OCI-LY1 (cell line): ENCODE measurements at regions not wholly inside any gene's neighbourhood (a gene's known extent, or its start where the extent isn't known, plus 50 kb on each side); places are given as distances from the start of the nearest gene placed in this dataset.

ENCODE experiments used
- H2AFZ ChIP-seq: fragments of 200-600 bp; sonication (generic), shearing (Covaris generic); 2 replicates; pipeline ENCODE4 v1.6.0; 2014; ENCODE audit warnings: antibody characterized with exemption, mild to moderate bottlenecking, low read length
- H3F3A ChIP-seq: fragments of 200-600 bp; sonication (generic), shearing (Covaris generic); 2 replicates; pipeline ENCODE4 v1.6.0; 2014; ENCODE audit warnings: mild to moderate bottlenecking, antibody characterized with exemption, low read length, moderate library complexity; ENCODE audit not compliant: insufficient read depth
- H3K27ac ChIP-seq: fragments of 200-600 bp; sonication (generic); 2 replicates; pipeline ENCODE4 v1.5.1; 2014; ENCODE audit warnings: low read length, mixed run types, mild to moderate bottlenecking, low read depth; ENCODE audit not compliant: poor library complexity, severe bottlenecking
- H3K27me3 ChIP-seq: fragments of 200-600 bp; sonication (generic); 2 replicates; pipeline ENCODE4 v1.6.0; 2014; ENCODE audit warnings: antibody characterized with exemption, mild to moderate bottlenecking, low read length, moderate library complexity; ENCODE audit not compliant: insufficient read depth
- H3K36me3 ChIP-seq: fragments of 200-600 bp; sonication (generic); 2 replicates; pipeline ENCODE4 v1.6.1; 2014; ENCODE audit warnings: mild to moderate bottlenecking, antibody characterized with exemption, low read length, moderate library complexity, mixed read lengths; ENCODE audit not compliant: insufficient read depth
- H3K4me1 ChIP-seq: fragments of 200-600 bp; sonication (generic); 2 replicates; pipeline ENCODE4 v1.5.1; 2014; ENCODE audit warnings: mild to moderate bottlenecking, low read length, moderate library complexity; ENCODE audit not compliant: insufficient read depth, severe bottlenecking
- H3K4me2 ChIP-seq: fragments of 200-600 bp; sonication (generic), shearing (Covaris generic); 2 replicates; pipeline ENCODE4 v1.6.1; 2014; ENCODE audit warnings: low read length
- H3K4me3 ChIP-seq: fragments of 200-600 bp; sonication (generic); 2 replicates; pipeline ENCODE4 v1.5.1; 2014; ENCODE audit warnings: low read length, low read depth, mild to moderate bottlenecking, mixed read lengths; ENCODE audit not compliant: poor library complexity, severe bottlenecking
- H3K79me2 ChIP-seq: fragments of 200-600 bp; shearing (Covaris generic); 2 replicates; pipeline ENCODE4 v1.6.1; 2016; ENCODE audit warnings: mixed run types, low read length, mixed read lengths; ENCODE audit not compliant: insufficient read depth
- H3K9ac ChIP-seq: fragments of 200-600 bp; sonication (generic), shearing (Covaris generic); 2 replicates; pipeline ENCODE4 v1.6.1; 2014; ENCODE audit warnings: mild to moderate bottlenecking, low read length, mixed read lengths
- H3K9me2 ChIP-seq: fragments of 200-600 bp; sonication (generic), shearing (Covaris generic); 2 replicates; pipeline ENCODE4 v1.6.1; 2014; ENCODE audit warnings: low read depth, mild to moderate bottlenecking, low read length, mixed read lengths
- H3K9me3 ChIP-seq: fragments of 200-600 bp; shearing (Covaris generic); 2 replicates; pipeline ENCODE4 v1.6.1; 2014; ENCODE audit warnings: low read length, mixed read lengths
- H4K20me1 ChIP-seq: fragments of 200-600 bp; sonication (generic), shearing (Covaris generic); 2 replicates; pipeline ENCODE4 v1.6.0; 2016; ENCODE audit warnings: mild to moderate bottlenecking, low read length; ENCODE audit not compliant: insufficient read depth
- CTCF ChIP-seq: fragments of 200-600 bp; sonication (generic), shearing (Covaris generic); IDR thresholded peaks from 2 replicates; pipeline ENCODE4 v1.5.1; 2017; ENCODE audit warnings: mild to moderate bottlenecking, antibody characterized with exemption, low read length, moderate library complexity, mixed read lengths
- EZH2 ChIP-seq: fragments of 200-600 bp; sonication (generic), shearing (Covaris generic); IDR thresholded peaks from 2 replicates; pipeline ENCODE4 v1.8.0; 2017; ENCODE audit warnings: borderline replicate concordance, mixed run types, mild to moderate bottlenecking, antibody characterized with exemption, low read length, moderate library complexity, mixed read lengths

GRCh38 chr11:90438069-90438468 is 215.2 kb upstream of the CHORDC1 start:
- Histone ChIP-seq H3K9me2 (no peaks in the 10 kb centered on the region), H3K9ac (no peak overlapping the region)

GRCh38 chr11:90434858-90435257 is 212.0 kb upstream of the CHORDC1 start:
- H3K4me3 ChIP-seq = no peak overlapping the region
- H3K9me2 ChIP-seq = no peaks in the 10 kb centered on the region
- H2AFZ ChIP-seq = no peak overlapping the region
- H3F3A ChIP-seq = no peaks in the 10 kb centered on the region
- no peak for TF ChIP-seq EZH2
- TF ChIP-seq CTCF = no peak
- H3K4me1 ChIP-seq = no peaks in the 10 kb centered on the region
- H3K27me3 ChIP-seq = no peaks in the 10 kb centered on the region
- no peaks in the 10 kb centered on the region for H3K79me2 ChIP-seq
- H3K36me3 ChIP-seq = no peaks in the 10 kb centered on the region
- no peaks in the 10 kb centered on the region for H4K20me1 ChIP-seq
- H3K9me3 ChIP-seq = no peaks in the 10 kb centered on the region
- no peak overlapping the region for H3K4me2 ChIP-seq
- H3K27ac ChIP-seq = no peak overlapping the region
- H3K9ac ChIP-seq = no peak overlapping the region

More at GRCh38 chr11:90438069-90438468, 215.2 kb upstream of the CHORDC1 start:
- Histone ChIP-seq H3K27me3 (no peaks in the 10 kb centered on the region), H3K4me1 (no peaks in the 10 kb centered on the region), H3F3A (no peaks in the 10 kb centered on the region), H3K79me2 (no peaks in the 10 kb centered on the region), H2AFZ (no peak overlapping the region), H3K27ac (no peak overlapping the region), H3K9me3 (no peaks in the 10 kb centered on the region), H3K36me3 (no peaks in the 10 kb centered on the region), H3K4me2 (no peak overlapping the region), H3K4me3 (no peak overlapping the region), H4K20me1 (no peaks in the 10 kb centered on the region)
- no peak for TF ChIP-seq EZH2

- Histone ChIP-seq H3F3A (no peaks in the 10 kb centered on the region), H2AFZ (no peak overlapping the region), H3K36me3 (no peaks in the 10 kb centered on the region), H3K4me1 (no peaks in the 10 kb centered on the region), H4K20me1 (no peaks in the 10 kb centered on the region), H3K27me3 (no peaks in the 10 kb centered on the region), H3K4me2 (no peak overlapping the region), H3K9me3 (no peaks in the 10 kb centered on the region), H3K9ac (no peak overlapping the region), H3K27ac (no peak overlapping the region), H3K9me2 (no peaks in the 10 kb centered on the region), H3K79me2 (no peaks in the 10 kb centered on the region), H3K4me3 (no peak overlapping the region)
- TF ChIP-seq EZH2 (no peak), CTCF (no peak)
Measured at GRCh38 chr11:90428836-90429235, 206.0 kb upstream of the CHORDC1 start.

- no peaks in the 10 kb centered on the region for H3K9me2 ChIP-seq
- no peaks in the 10 kb centered on the region for H3K79me2 ChIP-seq
- H3K27ac ChIP-seq = no peak overlapping the region
- H3K4me1 ChIP-seq = no peaks in the 10 kb centered on the region
- H3F3A ChIP-seq = no peaks in the 10 kb centered on the region
- H2AFZ ChIP-seq = no peak overlapping the region
- no peaks in the 10 kb centered on the region for H3K36me3 ChIP-seq
- H3K9ac ChIP-seq = no peak overlapping the region
- H3K4me3 ChIP-seq = no peak overlapping the region
- H4K20me1 ChIP-seq = no peaks in the 10 kb centered on the region
- no peak for TF ChIP-seq EZH2
- H3K9me3 ChIP-seq = no peaks in the 10 kb centered on the region
- H3K27me3 ChIP-seq = no peaks in the 10 kb centered on the region
- H3K4me2 ChIP-seq = no peak overlapping the region
Measured at GRCh38 chr11:90426442-90426841, 203.6 kb upstream of the CHORDC1 start.
